BLaER1 treated with 17β-estradiol and CSF1 and Interleukin-3, amounts not matched to agents 10 nM and 100 nM (cell line): ENCODE measurements at regions not wholly inside any gene's neighbourhood (a gene's known extent, or its start where the extent isn't known, plus 50 kb on each side); places are given as distances from the start of the nearest gene placed in this dataset.

ENCODE experiments used
- H3K27ac ChIP-seq, 11 experiments: shearing (Covaris generic); formaldehyde crosslinking; 2 replicates each; pipeline ENCODE4 v1.8.1; 2022
- H3K27me3 ChIP-seq, 11 experiments: shearing (Covaris generic); formaldehyde crosslinking; 2 replicates each; pipeline ENCODE4 v1.8.1; 2022
- H3K36me3 ChIP-seq, 11 experiments: shearing (Covaris generic); formaldehyde crosslinking; 2 replicates each; pipeline ENCODE4 v1.8.1; 2022
- H3K4me1 ChIP-seq, 10 experiments: shearing (Covaris generic); formaldehyde crosslinking; 2 replicates each; pipeline ENCODE4 v1.8.1; 2022
- H3K4me2 ChIP-seq, 11 experiments: shearing (Covaris generic); formaldehyde crosslinking; 2 replicates each; pipeline ENCODE4 v1.8.1; 2022
- H3K4me3 ChIP-seq, 10 experiments: shearing (Covaris generic); formaldehyde crosslinking; 2 replicates each; pipeline ENCODE4 v1.8.1; 2022
- H3K9ac ChIP-seq, 11 experiments: shearing (Covaris generic); formaldehyde crosslinking; 2 replicates each; pipeline ENCODE4 v1.8.1; 2022
- H3K9me3 ChIP-seq, 11 experiments: shearing (Covaris generic); formaldehyde crosslinking; replicated peaks in 1 of 11; 2 replicates each; pipeline ENCODE4 v1.8.1; 2022
- H4K20me1 ChIP-seq, 11 experiments: shearing (Covaris generic); formaldehyde crosslinking; 2 replicates each; pipeline ENCODE4 v1.8.1; 2022
- Cebpa-rat ChIP-seq, 11 experiments: shearing (Covaris generic); IDR thresholded peaks; 2 replicates each; pipeline ENCODE4 v1.8.1; 2022

DNA sequence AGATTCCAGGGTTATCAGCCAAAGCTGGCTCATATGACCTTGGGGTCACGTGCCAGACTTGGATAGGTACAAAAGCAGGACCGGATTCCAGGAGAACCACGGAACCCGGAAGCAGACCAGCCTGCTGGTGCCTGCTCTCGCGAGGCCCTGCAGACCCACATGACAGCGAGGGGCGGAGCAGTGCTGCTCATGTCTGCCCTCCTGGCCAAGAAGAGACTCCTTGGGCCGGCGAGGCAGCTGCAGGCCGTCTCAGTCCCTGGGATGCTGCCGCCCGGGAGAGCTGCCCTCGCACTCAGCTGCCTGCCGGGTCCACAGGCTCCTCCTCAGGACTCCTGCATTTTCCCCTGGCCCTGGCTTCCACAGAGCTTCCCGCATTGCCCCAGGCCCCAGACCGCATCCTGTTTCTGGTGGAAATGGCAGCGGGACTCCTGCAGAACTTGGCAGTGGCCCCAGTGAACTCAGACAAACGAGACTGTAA, 739.5 kb downstream of the SOCS6 start:
- no peak overlapping the region for H3K4me2 ChIP-seq
- peaks cover 8 to 36% (median 29%) of the 10 kb centered on the region in 11 experiments; a peak in 18 of 22 replicates for H3K9me3 ChIP-seq
- H3K4me1 ChIP-seq, result no peaks in the 10 kb centered on the region
- H3K27ac ChIP-seq, result no peak overlapping the region
- H3K4me3 ChIP-seq, result no peak overlapping the region
- no peaks in the 10 kb centered on the region for H4K20me1 ChIP-seq
- no peak for TF ChIP-seq Cebpa-rat (IDR thresholded peaks at IDR 0.05)
- no peak overlapping the region for H3K9ac ChIP-seq
- no peaks in the 10 kb centered on the region for H3K27me3 ChIP-seq
- no peaks in the 10 kb centered on the region for H3K36me3 ChIP-seq

DNA sequence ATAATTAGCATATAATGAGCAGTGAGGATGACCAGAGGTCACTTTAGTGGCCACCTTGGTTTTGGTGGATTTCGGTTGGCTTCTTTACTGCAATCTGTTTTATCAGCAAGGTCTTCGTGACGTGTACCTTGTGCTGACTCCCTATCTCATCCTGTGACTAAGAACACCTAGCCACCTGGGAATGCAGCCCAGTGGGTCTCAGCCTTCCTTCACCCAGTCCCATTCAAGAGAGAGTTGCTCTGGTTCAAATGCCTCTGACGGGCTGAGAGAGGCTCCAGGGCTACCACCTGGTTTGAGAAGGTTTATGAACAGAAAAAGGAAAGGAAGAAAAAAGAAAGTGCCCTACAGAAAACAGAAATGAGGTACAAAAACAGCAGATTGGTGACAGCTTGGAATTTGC, 738.7 kb downstream of the SOCS6 start:
- Histone ChIP-seq H3K27ac (no peak overlapping the region), H4K20me1 (no peaks in the 10 kb centered on the region), H3K4me1 (no peaks in the 10 kb centered on the region), H3K4me3 (no peak overlapping the region), H3K36me3 (no peaks in the 10 kb centered on the region), H3K27me3 (no peaks in the 10 kb centered on the region), H3K9me3 (peaks cover 8 to 36% (median 29%) of the 10 kb centered on the region in 11 experiments; a peak in 18 of 22 replicates), H3K9ac (no peak overlapping the region), H3K4me2 (no peak overlapping the region)
- no peak for TF ChIP-seq Cebpa-rat (IDR thresholded peaks at IDR 0.05)

DNA sequence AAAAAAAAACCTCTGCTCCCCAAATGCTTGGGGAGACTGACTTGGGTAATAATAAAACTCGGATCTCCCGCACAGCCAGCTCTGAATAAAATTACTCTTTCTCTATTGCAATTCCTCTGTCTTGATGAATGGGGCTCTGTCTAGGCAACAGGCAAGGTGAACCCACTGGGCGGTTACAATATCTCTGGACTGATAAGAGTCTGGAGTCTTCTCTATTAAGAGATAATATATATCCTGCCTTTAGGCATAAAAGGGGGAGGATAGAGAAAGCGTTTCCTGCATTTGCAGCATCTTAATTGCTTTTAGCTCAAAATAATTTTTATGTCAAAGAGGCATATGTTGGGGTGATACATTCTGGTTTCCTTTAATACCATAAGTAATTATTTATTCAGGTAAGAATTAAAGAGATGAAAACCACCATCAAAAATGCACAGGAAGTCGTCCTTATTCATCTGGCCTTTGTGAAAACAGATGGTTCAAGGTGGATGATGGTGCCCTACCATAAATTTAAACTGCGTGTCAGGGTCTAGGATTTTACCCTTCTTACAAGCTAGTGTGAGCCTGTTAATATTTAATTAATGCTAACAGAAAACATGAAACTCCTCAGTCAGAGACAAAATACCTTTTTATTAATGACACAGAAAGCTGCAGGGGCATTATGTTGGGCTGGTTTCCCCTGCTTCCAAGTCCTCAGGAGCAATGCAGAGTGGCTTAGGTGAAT, 736.8 kb downstream of the SOCS6 start:
- no peak for TF ChIP-seq Cebpa-rat (IDR thresholded peaks at IDR 0.05)
- no peaks in the 10 kb centered on the region for H3K27me3 ChIP-seq
- 0 out of 20 replicates have a peak, but pooled peaks cover 0 to 3% (median 0%) of the 10 kb centered on the region in 10 experiments for H3K4me1 ChIP-seq
- H3K9ac ChIP-seq, result no peak overlapping the region
- H3K4me3 ChIP-seq, result no peak overlapping the region
- H3K4me2 ChIP-seq, result no peak overlapping the region
- no peaks in the 10 kb centered on the region for H4K20me1 ChIP-seq
- no peaks in the 10 kb centered on the region for H3K36me3 ChIP-seq
- H3K9me3 ChIP-seq, result peaks cover 0 to 20% (median 16%) of the 10 kb centered on the region in 11 experiments; a peak in 15 of 22 replicates
- H3K27ac ChIP-seq, result no peak overlapping the region

DNA sequence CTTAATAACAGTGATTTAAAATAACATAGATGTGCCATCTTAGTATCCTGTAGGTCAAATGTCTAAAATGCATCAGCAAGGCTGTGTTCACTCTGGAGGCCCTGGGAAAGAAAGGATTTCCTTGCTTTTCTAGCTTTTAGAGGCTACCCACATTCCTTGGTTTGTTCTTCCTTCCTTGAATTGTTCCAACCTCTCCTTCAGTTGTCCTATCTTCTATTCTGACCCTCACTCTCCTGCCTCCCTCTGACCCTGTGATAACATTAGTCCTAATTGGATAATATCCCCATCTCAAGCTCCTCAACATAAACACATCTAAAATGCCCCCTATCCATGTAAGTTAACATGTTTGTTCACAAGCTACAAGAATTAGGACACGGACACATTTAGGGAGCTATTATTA, 733.5 kb downstream of the SOCS6 start:
- Histone ChIP-seq H3K27ac (no peak overlapping the region), H3K36me3 (no peaks in the 10 kb centered on the region), H3K27me3 (no peaks in the 10 kb centered on the region), H4K20me1 (no peaks in the 10 kb centered on the region), H3K4me3 (no peak overlapping the region), H3K4me2 (no peak overlapping the region), H3K4me1 (0 out of 20 replicates have a peak, but pooled peaks cover 0 to 6% (median 0%) of the 10 kb centered on the region in 10 experiments), H3K9me3 (no peaks in the 10 kb centered on the region), H3K9ac (no peak overlapping the region)
- TF ChIP-seq Cebpa-rat (IDR thresholded peaks at IDR 0.05), result no peak

DNA sequence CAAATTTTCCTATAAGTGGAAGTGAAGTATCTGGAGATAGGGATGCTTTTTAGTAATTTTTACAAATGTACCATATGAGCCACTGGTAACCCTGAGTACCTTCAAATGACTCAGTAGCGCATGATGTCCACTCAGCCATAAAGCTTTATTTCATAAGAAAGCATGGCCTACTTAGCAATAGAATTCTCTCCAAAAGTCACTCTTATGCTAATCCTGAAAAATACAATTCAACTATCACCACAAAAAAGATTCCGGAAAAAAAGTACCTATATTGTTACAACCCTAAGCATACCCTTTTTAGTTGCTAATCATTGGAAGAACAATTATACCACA, 732.2 kb downstream of the SOCS6 start:
- H3K4me3 ChIP-seq, result no peak overlapping the region
- 0 out of 20 replicates have a peak, but pooled peaks cover 0 to 6% (median 0%) of the 10 kb centered on the region in 10 experiments for H3K4me1 ChIP-seq
- no peaks in the 10 kb centered on the region for H4K20me1 ChIP-seq
- no peaks in the 10 kb centered on the region for H3K27me3 ChIP-seq
- H3K27ac ChIP-seq, result no peak overlapping the region
- H3K4me2 ChIP-seq, result no peak overlapping the region
- H3K9me3 ChIP-seq, result no peaks in the 10 kb centered on the region
- H3K36me3 ChIP-seq, result no peaks in the 10 kb centered on the region
- TF ChIP-seq Cebpa-rat (IDR thresholded peaks at IDR 0.05), result no peak
- H3K9ac ChIP-seq, result no peak overlapping the region

DNA sequence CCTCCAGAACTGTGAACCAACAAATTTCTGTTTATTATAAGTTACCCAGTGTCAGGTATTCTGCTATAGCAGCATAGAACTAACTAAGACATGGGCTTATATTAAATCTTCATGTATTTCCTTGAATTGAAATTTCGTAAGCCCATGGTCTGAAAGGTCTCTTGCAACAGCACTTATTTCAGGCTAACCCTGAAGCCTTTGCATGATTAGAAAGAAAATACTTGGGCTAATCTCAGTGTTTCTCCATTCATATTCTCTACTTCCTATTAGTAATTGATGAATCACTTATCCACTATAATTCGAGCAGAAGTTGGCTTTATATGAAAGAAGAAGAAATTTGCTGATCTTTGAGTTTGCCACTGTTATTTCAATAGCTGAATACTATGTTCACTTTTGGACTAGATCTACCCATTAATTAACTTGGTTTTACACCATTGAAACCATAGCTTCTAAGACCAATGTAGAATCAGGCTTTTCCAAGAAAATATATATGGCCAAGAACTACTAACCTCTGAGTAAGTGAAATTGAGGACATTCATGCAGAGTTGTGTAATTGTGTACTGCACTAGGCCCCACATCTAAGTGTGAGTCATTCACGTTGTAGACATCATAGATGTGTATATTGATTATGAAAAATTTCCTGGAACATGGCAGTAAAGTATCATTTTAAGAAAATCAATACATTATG, 731.6 kb downstream of the SOCS6 start:
- H3K4me2 ChIP-seq, result no peak overlapping the region; a peak in 1 of 22 replicates
- H3K4me3 ChIP-seq, result no peak overlapping the region
- no peaks in the 10 kb centered on the region for H3K27me3 ChIP-seq
- H3K4me1 ChIP-seq, result 0 out of 20 replicates have a peak, but pooled peaks cover 0 to 6% (median 0%) of the 10 kb centered on the region in 10 experiments
- no peaks in the 10 kb centered on the region for H3K36me3 ChIP-seq
- H3K9ac ChIP-seq, result no peak overlapping the region
- H3K9me3 ChIP-seq, result no peaks in the 10 kb centered on the region
- H4K20me1 ChIP-seq, result no peaks in the 10 kb centered on the region
- H3K27ac ChIP-seq, result no peak overlapping the region
- TF ChIP-seq Cebpa-rat (IDR thresholded peaks at IDR 0.05), result no peak

DNA sequence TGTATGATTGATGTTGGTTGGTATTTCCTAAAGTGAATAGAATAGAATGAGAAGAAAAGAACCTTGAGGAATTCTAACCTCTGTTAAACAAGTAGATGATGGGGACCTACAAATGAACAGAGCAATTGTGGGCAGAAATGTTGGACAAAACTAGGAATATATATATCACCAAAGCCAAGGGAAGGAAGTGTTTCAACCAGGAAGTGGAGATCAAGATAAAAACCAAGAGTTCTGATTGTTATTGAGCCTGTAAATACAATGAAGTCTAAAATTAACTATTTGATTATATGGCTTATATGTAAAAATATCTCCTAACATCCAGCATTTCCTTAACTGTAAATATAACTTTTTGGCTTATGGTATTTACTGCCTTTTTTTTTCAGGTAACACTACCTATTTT, 730.0 kb downstream of the SOCS6 start:
- no peak overlapping the region for H3K9ac ChIP-seq
- TF ChIP-seq Cebpa-rat (IDR thresholded peaks at IDR 0.05), result no peak
- no peak overlapping the region for H3K27ac ChIP-seq
- H4K20me1 ChIP-seq, result no peaks in the 10 kb centered on the region
- 0 out of 20 replicates have a peak, but pooled peaks cover 0 to 6% (median 0%) of the 10 kb centered on the region in 10 experiments for H3K4me1 ChIP-seq
- no peak overlapping the region for H3K4me3 ChIP-seq
- no peaks in the 10 kb centered on the region for H3K9me3 ChIP-seq
- no peaks in the 10 kb centered on the region for H3K27me3 ChIP-seq
- no peak overlapping the region for H3K4me2 ChIP-seq
- H3K36me3 ChIP-seq, result no peaks in the 10 kb centered on the region

DNA sequence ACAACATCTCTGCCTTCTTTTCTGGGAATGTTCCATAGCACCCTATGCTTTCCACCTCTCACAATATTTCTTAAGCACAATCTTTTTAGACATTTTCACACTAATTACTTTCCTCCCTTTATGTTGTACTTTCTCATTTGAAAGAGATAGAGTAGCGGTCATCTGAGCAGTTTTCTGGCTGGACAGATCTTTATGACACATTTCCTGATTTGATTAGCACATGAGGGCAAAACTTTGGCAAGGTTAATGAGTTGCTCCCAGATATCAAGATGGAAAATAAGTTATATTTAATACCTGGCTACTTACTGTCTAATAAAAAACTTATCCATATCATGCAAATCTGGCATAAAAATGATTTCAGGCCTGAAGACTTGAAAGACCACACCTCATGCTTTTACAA, 723.9 kb downstream of the SOCS6 start:
- no peaks in the 10 kb centered on the region for H4K20me1 ChIP-seq
- H3K4me1 ChIP-seq, result no peaks in the 10 kb centered on the region
- no peak overlapping the region for H3K4me3 ChIP-seq
- no peak overlapping the region for H3K27ac ChIP-seq
- no peaks in the 10 kb centered on the region for H3K27me3 ChIP-seq
- no peaks in the 10 kb centered on the region for H3K36me3 ChIP-seq
- no peak for TF ChIP-seq Cebpa-rat (IDR thresholded peaks at IDR 0.05)
- H3K9ac ChIP-seq, result no peak overlapping the region
- H3K9me3 ChIP-seq, result no peaks in the 10 kb centered on the region
- no peak overlapping the region for H3K4me2 ChIP-seq

DNA sequence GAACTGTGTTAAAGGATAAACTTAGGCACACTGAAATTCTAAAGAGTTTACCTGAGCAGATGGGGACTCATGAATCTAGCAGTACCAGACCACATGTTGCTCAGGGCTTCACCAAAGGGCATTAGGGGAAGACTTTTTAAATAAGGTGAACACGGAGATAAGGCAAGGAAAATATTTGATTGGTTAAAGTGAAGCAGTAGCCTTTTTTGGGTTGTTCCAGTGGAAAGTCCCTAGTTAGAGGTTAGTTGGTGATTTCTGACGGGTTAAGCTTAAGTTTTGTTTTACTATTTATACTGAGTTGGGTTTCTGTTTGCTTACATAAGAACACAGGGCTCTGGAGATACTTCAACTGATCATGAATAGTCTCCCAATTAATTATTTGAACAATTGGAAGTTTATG, 722.5 kb downstream of the SOCS6 start:
- H3K27me3 ChIP-seq, result no peaks in the 10 kb centered on the region
- H3K27ac ChIP-seq, result no peak overlapping the region
- no peak overlapping the region for H3K4me2 ChIP-seq
- no peaks in the 10 kb centered on the region for H3K4me1 ChIP-seq
- H3K9ac ChIP-seq, result no peak overlapping the region
- no peaks in the 10 kb centered on the region for H3K9me3 ChIP-seq
- H3K4me3 ChIP-seq, result no peak overlapping the region
- H4K20me1 ChIP-seq, result no peaks in the 10 kb centered on the region
- no peaks in the 10 kb centered on the region for H3K36me3 ChIP-seq
- TF ChIP-seq Cebpa-rat (IDR thresholded peaks at IDR 0.05), result no peak

DNA sequence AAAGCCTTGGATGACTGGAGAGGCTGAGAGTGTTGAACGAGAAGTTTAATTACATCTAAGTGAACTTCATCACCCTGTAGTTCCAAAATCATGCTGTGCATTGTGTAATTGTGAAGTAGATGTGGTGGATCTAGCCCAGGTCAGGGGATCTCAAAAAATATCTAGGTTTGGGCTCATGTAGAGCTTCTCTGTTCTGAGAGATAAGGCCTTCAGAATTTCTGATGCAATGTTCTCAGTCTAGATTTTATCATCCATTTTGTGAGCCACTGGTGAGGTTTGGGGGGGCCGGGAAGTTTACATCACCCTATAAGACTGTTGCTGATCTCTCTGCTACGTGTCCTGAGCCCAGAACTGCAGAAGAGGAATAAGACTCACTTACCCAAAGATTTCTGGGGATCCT, 719.4 kb downstream of the SOCS6 start:
- Histone ChIP-seq H3K9me3 (no peaks in the 10 kb centered on the region), H3K4me2 (no peak overlapping the region), H3K4me3 (no peak overlapping the region), H3K9ac (no peak overlapping the region), H3K27ac (no peak overlapping the region), H3K27me3 (no peaks in the 10 kb centered on the region), H3K4me1 (no peaks in the 10 kb centered on the region), H4K20me1 (no peaks in the 10 kb centered on the region), H3K36me3 (no peaks in the 10 kb centered on the region)
- no peak for TF ChIP-seq Cebpa-rat (IDR thresholded peaks at IDR 0.05)
